ENCODE measurements at regions not wholly inside any gene's neighbourhood (a gene's known extent, or its start where the extent isn't known, plus 50 kb on each side); places are given as distances from the start of the nearest gene placed in this dataset. TPM values are rescaled to one million over a fixed set of nuclear protein-coding genes. Genes with fewer than 3 reads are reported as not detected.

DNA sequence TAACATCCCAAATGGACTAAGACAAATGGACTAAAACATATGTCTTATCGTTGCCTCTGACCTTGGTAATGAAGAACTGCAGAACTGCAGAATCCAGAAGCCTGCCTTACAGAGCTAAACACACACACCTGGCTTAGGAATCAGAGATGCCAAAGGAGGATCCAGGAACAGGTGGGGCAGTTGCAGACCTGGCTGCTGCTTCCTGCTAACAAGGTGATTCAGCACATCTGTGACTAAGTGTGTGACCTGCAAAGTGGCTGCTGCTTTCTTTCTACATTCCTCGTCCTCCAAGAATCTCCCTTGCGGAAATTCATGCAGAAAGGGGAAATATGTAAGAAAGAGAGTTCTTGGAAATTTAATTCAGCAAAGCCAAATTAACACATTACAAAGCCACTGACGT is 96.8 kb upstream of the NLGN4X start:
- DNase-seq (ENCODE audit: low read depth): no peak

DNA sequence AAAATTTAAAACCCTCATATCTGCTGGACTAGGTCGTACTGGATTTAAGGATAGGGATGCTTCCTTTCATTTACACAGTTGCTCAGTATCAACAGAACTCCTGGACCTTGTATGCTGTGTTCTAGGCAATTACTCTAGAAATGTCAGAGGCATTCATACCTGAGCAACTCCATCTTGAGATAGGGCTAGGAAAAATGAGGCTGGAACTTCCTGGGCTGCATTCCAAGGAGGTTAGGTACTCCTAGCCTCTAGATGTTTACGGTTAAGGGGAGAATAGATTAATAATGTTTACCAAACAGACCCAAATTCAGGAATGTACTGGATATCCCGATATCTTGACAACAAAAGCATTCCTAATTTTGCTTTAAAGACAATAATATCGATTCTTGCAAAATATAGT is 84.7 kb upstream of the NLGN4X start:
- DNase-seq (ENCODE audit: low read depth): no peak

- no peak for DNase-seq (ENCODE audit: low read depth)
Measured at GRCh38 chrX:6311540-6311939, 82.9 kb upstream of the NLGN4X start.

- DNase-seq (ENCODE audit: low read depth): no peak
Measured at GRCh38 chrX:6307156-6307555, 78.5 kb upstream of the NLGN4X start.

- DNase-seq (ENCODE audit: low read depth): no peak
Measured at GRCh38 chrX:6299724-6300123, 71.1 kb upstream of the NLGN4X start.

GRCh38 chrX:6293716-6294115 is 65.0 kb upstream of the NLGN4X start:
- no peak for DNase-seq (ENCODE audit: low read depth)

DNA sequence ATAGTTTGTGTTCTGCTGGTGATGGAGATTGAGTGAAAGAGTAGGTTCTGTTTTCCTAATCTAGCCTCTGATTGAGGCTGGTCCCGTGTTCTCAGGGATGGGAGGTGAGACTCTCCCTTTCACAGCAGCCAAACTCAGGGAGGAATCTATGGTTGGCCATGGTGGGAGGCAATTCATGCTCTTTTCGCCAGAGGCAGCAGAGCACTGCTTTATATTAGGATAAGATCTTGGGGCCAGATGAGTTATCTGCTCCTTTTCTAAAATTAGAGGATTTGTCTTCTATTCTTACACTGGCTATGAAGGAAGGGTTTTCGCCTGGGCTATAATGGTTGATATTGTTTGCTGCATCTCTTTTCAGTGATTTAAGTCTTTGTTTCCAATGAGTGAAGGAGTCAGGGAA is 63.9 kb upstream of the NLGN4X start:
- DNase-seq (ENCODE audit: low read depth): no peak

GRCh38 chrX:6291444-6291843 is 62.8 kb upstream of the NLGN4X start:
- DNase-seq (ENCODE audit: low read depth): no peak

- DNase-seq (ENCODE audit: low read depth): no peak
Measured at GRCh38 chrX:6283826-6284225, 55.2 kb upstream of the NLGN4X start.

- DNase-seq (ENCODE audit: low read depth): no peak
Measured at GRCh38 chrX:6279277-6279909, 50.7 kb upstream of the NLGN4X start.

Small RNA genes lying in the stretch of these regions (small RNA-seq; reads per million reads assigned to genes)
- gene MIR4770: not detected
